ENCODE measurements at regions not wholly inside any gene's neighbourhood (a gene's known extent, or its start where the extent isn't known, plus 50 kb on each side); places are given as distances from the start of the nearest gene placed in this dataset.

DNA sequence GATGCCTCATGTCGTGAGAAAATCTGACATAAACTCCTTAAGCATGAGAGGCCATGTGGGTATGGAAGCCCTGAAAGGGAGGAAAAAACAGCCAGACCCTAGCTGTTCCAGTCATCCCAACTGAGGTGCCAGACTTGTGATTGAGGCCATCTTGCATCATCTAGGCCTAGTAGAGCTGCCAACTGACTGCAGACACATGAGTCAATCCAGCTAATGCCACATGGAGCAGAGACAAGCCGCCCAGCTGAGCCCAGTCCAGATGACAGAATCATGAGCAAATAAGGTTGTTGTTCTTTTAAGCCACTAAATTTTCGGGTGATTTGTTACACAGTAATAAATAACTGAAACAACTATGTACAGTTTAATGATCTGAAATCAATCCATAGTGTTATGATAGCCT is 680.9 kb downstream of the MAFB start:
- TF ChIP-seq, protein P1, sequence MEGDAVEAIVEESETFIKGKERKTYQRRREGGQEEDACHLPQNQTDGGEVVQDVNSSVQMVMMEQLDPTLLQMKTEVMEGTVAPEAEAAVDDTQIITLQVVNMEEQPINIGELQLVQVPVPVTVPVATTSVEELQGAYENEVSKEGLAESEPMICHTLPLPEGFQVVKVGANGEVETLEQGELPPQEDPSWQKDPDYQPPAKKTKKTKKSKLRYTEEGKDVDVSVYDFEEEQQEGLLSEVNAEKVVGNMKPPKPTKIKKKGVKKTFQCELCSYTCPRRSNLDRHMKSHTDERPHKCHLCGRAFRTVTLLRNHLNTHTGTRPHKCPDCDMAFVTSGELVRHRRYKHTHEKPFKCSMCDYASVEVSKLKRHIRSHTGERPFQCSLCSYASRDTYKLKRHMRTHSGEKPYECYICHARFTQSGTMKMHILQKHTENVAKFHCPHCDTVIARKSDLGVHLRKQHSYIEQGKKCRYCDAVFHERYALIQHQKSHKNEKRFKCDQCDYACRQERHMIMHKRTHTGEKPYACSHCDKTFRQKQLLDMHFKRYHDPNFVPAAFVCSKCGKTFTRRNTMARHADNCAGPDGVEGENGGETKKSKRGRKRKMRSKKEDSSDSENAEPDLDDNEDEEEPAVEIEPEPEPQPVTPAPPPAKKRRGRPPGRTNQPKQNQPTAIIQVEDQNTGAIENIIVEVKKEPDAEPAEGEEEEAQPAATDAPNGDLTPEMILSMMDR (IDR thresholded peaks at IDR 0.05; ENCODE audit: extremely low read depth in 1 of 2, insufficient read depth in 1 of 2, low read depth in 1 of 2, low read length in 2 of 2), result no peak
- TF ChIP-seq POLR2AphosphoS5 (IDR thresholded peaks at IDR 0.05; ENCODE audit: insufficient read depth, low read depth, low read length) (no peak), POLR2A (IDR thresholded peaks at IDR 0.05; ENCODE audit: low read depth, low read length) (no peak), FOS (IDR thresholded peaks at IDR 0.05; ENCODE audit: borderline replicate concordance, insufficient read depth, low read length) (no peak), GATA2 (IDR thresholded peaks at IDR 0.05; ENCODE audit: insufficient read depth, insufficient read length, low read depth, low read length) (no peak)
